GM18502 (cell line): ENCODE measurements at regions not wholly inside any gene's neighbourhood (a gene's known extent, or its start where the extent isn't known, plus 50 kb on each side); places are given as distances from the start of the nearest gene placed in this dataset.
"Not testable (repeated sequence)": the region's sequence is repeated elsewhere in the genome, so short reads cannot be mapped to it uniquely, and the experiment has no call there.

Experiments
- ATAC-seq: cut with Tn5 transposase; IDR thresholded peaks from one replicate; pipeline ENCODE4 v1.9.1; 2021; ENCODE audit warnings: mild to moderate bottlenecking; ENCODE audit not compliant: unreplicated experiment, poor library complexity

- no peak for ATAC-seq
Observed at GRCh38 chr4:18109676-18110075, 88.1 kb upstream of the LCORL start.

GRCh38 chr4:18107848-18108528 lies 86.4 kb upstream of the LCORL start:
- not testable (repeated sequence) for ATAC-seq

DNA sequence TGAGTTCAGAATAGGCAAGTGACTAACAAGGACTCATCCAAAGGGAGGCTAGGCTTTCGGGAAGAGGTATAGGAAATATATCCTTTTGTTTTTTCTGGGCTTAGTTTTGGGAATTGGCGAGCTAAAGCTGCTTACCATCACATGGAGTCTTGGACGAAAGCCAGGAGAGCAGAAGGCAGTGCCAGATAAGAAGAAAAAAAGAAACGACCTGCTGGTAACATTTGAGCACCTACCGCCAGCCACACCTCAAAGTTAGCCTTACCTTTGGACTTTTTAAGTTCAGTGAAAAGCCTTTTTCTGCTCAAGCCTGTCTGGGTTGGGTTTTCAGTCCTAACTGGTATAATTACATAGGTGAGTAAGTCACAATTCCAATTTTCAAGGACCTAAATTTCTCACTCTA lies 85.1 kb upstream of the LCORL start:
- ATAC-seq: no peak

DNA sequence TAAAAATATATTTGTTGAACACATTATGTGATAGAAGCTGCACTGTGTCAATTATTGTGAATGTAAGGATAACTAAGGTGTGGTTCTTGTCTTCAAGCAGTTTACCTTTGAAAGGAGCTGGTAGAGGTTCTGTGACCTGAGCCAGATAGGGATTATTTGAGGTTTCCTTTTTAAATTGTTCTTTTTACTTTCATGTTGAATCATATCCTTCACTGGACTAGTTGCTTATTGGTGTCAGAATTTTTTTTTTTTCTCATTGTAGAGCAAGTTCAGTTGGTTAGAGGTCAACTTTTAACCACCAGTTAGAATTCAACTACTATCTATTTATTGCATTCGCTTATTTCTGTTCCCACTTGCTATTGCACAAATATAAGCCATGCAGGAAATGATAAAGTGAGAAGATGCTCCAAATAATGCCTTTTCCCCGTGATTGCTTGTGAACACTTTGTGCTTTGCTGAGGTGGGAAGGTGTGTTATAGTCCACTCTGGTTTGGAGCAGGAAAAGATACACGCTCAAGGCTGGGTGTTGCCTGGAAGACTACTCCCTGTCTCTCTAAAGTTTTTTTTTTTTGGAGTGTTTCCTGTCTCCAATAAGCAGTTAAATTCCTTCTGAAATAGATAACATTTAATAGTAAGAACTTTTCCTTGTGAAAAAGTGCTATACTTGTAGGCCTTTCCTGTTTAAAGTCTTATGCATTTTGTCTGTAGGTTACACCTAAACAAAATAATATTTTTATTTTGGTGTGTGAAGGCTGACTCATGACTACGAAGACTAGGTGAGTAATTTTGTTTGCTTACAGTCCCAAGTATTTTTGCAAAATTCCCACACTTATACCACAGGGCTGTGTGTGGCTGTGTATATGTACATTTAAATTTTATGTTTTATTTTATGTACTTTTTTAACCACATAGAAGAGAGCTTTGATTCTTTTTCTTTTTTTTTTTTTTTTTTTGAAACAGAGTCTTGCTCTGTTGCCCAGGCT lies 83.8 kb upstream of the LCORL start:
- peak; percentile 92 for ATAC-seq

DNA sequence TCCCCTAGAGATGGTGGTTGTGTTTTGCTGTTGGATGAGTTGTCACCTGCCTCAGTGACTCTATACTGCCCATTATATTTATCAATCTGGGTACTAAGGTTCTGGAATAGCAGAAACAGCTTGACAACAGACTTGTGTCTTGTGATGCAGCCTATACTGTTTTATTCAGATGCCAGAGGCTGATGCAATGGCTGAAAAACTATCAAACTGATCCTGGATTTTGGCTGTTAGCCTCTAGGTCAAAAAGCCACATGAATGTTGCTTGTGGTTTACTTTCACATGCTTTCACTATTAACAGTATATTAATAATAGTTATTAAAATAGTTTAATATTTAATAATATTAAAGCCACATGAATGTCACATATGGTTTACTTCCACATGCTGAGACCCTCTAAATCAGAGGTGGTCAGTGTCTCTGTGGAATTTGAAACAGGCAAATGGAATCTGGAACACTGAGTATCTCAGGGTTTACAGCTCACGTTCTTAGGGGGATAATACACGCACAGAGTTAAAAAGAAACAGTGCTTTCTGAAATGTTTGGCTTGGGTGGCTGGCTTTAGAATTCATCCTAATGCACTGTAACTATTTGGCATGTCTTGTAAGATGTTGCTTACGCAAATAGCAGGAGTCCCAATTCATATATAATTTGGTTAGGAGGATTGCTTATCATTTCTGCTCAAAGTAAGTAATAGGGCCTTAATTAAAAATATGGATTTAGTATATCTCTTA lies 82.5 kb upstream of the LCORL start:
- no peak for ATAC-seq

DNA sequence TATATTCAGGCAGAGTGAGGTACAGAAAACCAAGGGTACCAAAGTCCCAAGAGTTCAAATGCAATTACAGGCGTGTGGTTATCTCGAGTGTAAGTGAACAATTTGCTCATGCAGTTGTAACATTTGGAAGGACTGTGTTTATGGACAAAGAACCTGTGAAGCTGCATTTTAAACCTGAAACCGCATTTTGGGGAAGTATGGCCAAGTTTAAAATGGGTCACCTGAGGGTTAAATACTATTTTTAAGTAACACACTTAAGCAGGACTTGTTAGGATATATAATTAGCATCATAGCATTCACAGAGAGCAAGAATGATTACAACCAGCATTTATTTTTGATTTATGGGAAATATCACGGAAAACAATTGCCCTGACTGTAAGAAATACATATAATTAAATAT lies 79.1 kb upstream of the LCORL start:
- peak; percentile 43 for ATAC-seq

DNA sequence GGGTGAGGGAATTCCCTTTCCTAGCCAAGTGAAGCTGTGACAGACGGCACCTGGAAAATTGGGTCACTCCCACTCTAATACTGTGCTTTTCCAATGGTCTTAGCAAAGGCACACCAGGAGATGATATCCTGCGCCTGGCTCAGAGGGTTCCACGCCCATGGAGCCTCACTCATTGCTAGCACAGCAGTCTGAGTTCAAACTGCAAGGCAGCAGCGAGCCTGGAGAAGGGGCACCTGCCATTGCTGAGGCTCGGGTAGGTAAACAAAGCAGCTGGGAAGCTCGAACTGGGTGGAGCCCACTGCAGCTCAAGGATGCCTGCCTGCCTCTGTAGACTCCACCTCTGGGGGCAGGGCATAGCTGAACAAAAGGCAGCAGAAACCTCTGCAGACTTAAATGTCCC lies 68.9 kb upstream of the LCORL start:
- not testable (repeated sequence) for ATAC-seq

DNA sequence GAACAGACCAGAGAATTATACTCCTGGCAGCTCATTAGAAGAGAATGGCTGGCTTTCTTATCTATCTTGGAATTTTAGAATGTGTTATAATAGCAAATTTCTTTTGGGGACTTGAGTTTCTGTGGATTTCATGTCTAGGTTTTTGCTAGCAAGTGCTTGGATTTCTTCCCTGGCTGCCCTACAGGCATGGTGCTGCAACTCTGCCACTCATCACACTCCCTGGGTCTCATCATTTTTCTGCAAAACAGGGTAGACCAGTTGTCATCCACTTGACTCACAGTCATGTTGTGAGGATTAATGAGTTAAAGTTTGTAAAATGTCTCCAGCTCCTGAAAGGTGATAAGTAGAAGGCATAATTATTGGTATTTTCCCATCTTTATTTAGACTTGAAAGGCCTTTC lies 60.7 kb upstream of the LCORL start:
- ATAC-seq: no peak

- ATAC-seq: no peak
Observed at GRCh38 chr4:18081708-18082107, 60.2 kb upstream of the LCORL start.

DNA sequence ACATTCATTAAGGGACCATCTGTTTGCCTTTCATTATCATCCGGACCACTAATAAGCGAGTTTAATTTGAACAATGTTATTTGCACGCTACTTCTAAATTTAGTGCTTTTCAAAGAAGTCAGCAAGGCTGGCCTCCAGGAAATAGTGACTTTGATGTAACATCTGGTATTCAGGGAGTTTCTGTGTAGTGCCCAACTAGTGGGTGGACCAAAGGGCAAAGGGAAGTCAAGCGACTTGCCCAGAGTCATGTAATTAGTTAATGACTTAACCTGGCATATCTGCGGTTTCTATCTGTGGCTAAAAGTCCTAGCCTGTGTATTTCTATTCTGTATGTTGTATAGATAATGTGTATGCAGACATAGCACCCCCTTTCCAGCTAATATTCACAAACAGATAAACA lies 56.3 kb upstream of the LCORL start:
- no peak for ATAC-seq

GRCh38 chr4:18075823-18076433 lies 54.4 kb upstream of the LCORL start:
- peak; percentile 67 for ATAC-seq

DNA sequence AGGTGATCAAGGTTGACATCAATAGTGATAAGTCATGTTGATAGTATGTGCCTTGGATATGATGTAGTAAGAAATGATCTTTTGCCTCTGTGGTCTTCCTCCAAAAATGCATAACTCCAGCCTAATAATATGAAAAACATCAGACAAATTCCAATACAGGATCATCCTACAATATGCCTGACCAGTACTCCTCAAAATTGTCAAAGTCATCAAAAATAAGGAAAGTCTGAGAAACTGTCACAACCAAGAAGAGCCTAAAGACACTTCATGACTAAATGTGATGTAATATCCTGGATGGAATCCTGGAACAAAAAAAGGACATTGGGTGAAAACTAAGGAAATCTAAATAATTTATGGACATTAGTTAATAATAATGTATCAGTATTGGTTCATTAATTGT lies 50.3 kb upstream of the LCORL start:
- no peak for ATAC-seq
